OCI-LY3 (cell line): ENCODE measurements at regions not wholly inside any gene's neighbourhood (a gene's known extent, or its start where the extent isn't known, plus 50 kb on each side); places are given as distances from the start of the nearest gene placed in this dataset.

ENCODE experiments used
- H2AFZ ChIP-seq: fragments of 200-600, 300-600 bp; shearing (Covaris generic); 2 replicates; pipeline ENCODE4 v1.6.0; 2014; ENCODE audit warnings: antibody characterized with exemption, low read depth, low read length
- H3K27ac ChIP-seq: fragments of 200-600, 300-600 bp; sonication (generic); 2 replicates; pipeline ENCODE4 v1.5.1; 2014; ENCODE audit warnings: mild to moderate bottlenecking, low read length, moderate library complexity, mixed read lengths
- H3K27me3 ChIP-seq: fragments of 200-600, 300-600 bp; sonication (generic); 2 replicates; pipeline ENCODE4 v1.6.1; 2014; ENCODE audit warnings: low read depth, low read length, mixed read lengths
- H3K36me3 ChIP-seq: fragments of 200-600, 300-600 bp; sonication (generic); replicated peaks from 2 replicates; pipeline ENCODE3; 2014; ENCODE audit warnings: low read depth, low read length, mixed read lengths
- H3K4me1 ChIP-seq: fragments of 300-600, 200-600 bp; sonication (generic); 2 replicates; pipeline ENCODE4 v1.6.1; 2014; ENCODE audit warnings: low read length, mixed read lengths
- H3K4me2 ChIP-seq: fragments of 200-600, 300-600 bp; sonication (generic); 2 replicates; pipeline ENCODE4 v1.6.1; 2014; ENCODE audit warnings: low read length, mixed read lengths
- H3K4me3 ChIP-seq: fragments of 300-600, 200-600 bp; sonication (generic); 2 replicates; pipeline ENCODE4 v1.5.1; 2014; ENCODE audit warnings: antibody characterized with exemption, mild to moderate bottlenecking, low read length, moderate library complexity
- H3K79me2 ChIP-seq: fragments of 300-600, 200-600 bp; shearing (Covaris generic); 2 replicates; pipeline ENCODE4 v1.6.1; 2014; ENCODE audit warnings: mild to moderate bottlenecking, low read length, mixed read lengths
- H3K9ac ChIP-seq: fragments of 300-600, 200-600 bp; shearing (Covaris generic); 2 replicates; pipeline ENCODE4 v1.6.0; 2014; ENCODE audit warnings: mild to moderate bottlenecking, low read length, moderate library complexity
- H3K9me3 ChIP-seq: fragments of 200-600, 300-600 bp; shearing (Covaris generic); 2 replicates; pipeline ENCODE4 v1.6.1; 2014; ENCODE audit warnings: low read length, mixed read lengths; ENCODE audit not compliant: insufficient read depth
- H4K20me1 ChIP-seq: fragments of 200-600, 300-600 bp; sonication (generic); 2 replicates; pipeline ENCODE4 v1.6.1; 2016; ENCODE audit warnings: low read length, mixed read lengths; ENCODE audit not compliant: insufficient read depth
- EZH2phosphoT487 ChIP-seq: fragments of 200-600 bp; shearing (Covaris generic); IDR thresholded peaks from 2 replicates; pipeline ENCODE4 v1.6.1; 2018; ENCODE audit warnings: antibody characterized with exemption, mixed run types, low read depth
- TF ChIP-seq, protein P1 (sequence below): fragments of 200-600, 300-600 bp; sonication (generic); IDR thresholded peaks from 2 replicates; pipeline ENCODE4 v1.5.1; 2014; ENCODE audit warnings: antibody characterized with exemption, low read length, low read depth

- Histone ChIP-seq H2AFZ (no peak overlapping the region), H3K4me3 (no peak overlapping the region), H3K9me3 (no peaks in the 10 kb centered on the region), H3K79me2 (no peaks in the 10 kb centered on the region), H4K20me1 (no peaks in the 10 kb centered on the region), H3K4me1 (peaks cover 25% of the 10 kb centered on the region), H3K36me3 (peaks cover 2% of the 10 kb centered on the region), H3K9ac (no peak overlapping the region), H3K4me2 (no peak overlapping the region), H3K27ac (no peak overlapping the region), H3K27me3 (no peaks in the 10 kb centered on the region)
- TF ChIP-seq, protein P1, sequence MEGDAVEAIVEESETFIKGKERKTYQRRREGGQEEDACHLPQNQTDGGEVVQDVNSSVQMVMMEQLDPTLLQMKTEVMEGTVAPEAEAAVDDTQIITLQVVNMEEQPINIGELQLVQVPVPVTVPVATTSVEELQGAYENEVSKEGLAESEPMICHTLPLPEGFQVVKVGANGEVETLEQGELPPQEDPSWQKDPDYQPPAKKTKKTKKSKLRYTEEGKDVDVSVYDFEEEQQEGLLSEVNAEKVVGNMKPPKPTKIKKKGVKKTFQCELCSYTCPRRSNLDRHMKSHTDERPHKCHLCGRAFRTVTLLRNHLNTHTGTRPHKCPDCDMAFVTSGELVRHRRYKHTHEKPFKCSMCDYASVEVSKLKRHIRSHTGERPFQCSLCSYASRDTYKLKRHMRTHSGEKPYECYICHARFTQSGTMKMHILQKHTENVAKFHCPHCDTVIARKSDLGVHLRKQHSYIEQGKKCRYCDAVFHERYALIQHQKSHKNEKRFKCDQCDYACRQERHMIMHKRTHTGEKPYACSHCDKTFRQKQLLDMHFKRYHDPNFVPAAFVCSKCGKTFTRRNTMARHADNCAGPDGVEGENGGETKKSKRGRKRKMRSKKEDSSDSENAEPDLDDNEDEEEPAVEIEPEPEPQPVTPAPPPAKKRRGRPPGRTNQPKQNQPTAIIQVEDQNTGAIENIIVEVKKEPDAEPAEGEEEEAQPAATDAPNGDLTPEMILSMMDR = no peak
- no peak for TF ChIP-seq EZH2phosphoT487
Measured at GRCh38 chr10:6305401-6306321, 102.9 kb downstream of the PFKFB3 start.

GRCh38 chr10:6306917-6307316 is 104.2 kb downstream of the PFKFB3 start:
- H3K9ac ChIP-seq = no peak overlapping the region
- H3K79me2 ChIP-seq = no peaks in the 10 kb centered on the region
- H3K4me2 ChIP-seq = no peak overlapping the region
- no peaks in the 10 kb centered on the region for H4K20me1 ChIP-seq
- H3K27ac ChIP-seq = no peak overlapping the region
- peaks cover 2% of the 10 kb centered on the region for H3K36me3 ChIP-seq
- no peaks in the 10 kb centered on the region for H3K9me3 ChIP-seq
- H3K4me3 ChIP-seq = no peak overlapping the region
- H2AFZ ChIP-seq = no peak overlapping the region
- TF ChIP-seq EZH2phosphoT487 = no peak
- TF ChIP-seq, protein P1 = no peak
- 0 out of 2 replicates have a peak, but pooled peaks cover 3% of the 10 kb centered on the region for H3K27me3 ChIP-seq
- peaks cover 22% of the 10 kb centered on the region for H3K4me1 ChIP-seq

DNA sequence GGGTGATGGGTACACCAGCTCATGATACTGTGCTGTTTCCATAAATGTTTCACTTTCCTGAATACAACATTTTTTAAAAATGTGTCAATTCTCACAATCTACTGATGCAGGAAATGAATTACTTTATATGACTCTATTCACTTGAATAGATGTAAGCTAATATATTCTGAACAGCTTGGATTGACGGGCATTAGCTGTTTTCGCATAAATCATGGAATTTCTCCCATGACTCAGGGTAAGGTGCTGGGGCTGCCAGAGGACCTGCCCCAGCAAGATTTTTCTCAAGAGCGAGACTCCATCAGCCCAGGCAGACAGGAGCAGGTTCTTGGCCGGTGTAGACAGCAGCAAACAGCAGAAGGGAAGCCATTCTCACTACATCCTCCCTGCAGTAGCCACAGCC is 107.1 kb downstream of the PFKFB3 start:
- TF ChIP-seq, protein P1 = no peak
- TF ChIP-seq EZH2phosphoT487 = no peak
- no peak overlapping the region for H3K4me2 ChIP-seq
- H3K36me3 ChIP-seq = peaks cover 2% of the 10 kb centered on the region
- no peaks in the 10 kb centered on the region for H3K79me2 ChIP-seq
- H3K27me3 ChIP-seq = peaks cover 29% of the 10 kb centered on the region
- no peak overlapping the region for H3K27ac ChIP-seq
- H3K9ac ChIP-seq = no peak overlapping the region
- no peaks in the 10 kb centered on the region for H4K20me1 ChIP-seq
- H2AFZ ChIP-seq = no peak overlapping the region
- no peaks in the 10 kb centered on the region for H3K9me3 ChIP-seq
- H3K4me3 ChIP-seq = no peak overlapping the region
- H3K4me1 ChIP-seq = peaks cover 24% of the 10 kb centered on the region

DNA sequence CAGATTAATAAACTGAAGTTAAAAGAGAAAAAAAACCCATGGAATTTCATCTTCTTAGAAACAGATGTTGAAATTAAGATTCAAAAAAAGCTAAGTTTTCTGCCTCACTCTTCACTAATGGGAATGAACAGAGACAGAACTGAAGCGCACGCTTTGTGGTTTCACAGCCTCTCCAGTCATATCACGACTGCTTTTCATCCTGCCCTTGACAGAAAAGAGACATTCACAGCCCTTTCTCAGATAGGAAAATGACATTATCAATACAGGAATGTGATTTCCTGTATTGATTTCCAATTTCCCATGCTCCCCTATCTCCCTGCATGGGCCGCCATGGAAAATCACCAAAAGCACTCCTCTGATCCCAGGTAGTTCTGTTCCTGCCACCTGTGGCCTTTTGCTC is 108.2 kb downstream of the PFKFB3 start:
- Histone ChIP-seq H3K36me3 (peaks cover 2% of the 10 kb centered on the region), H3K27me3 (peaks cover 33% of the 10 kb centered on the region), H4K20me1 (no peaks in the 10 kb centered on the region), H3K79me2 (no peaks in the 10 kb centered on the region), H3K9ac (no peak overlapping the region), H2AFZ (no peak overlapping the region), H3K4me2 (no peak overlapping the region), H3K4me1 (peaks cover 17% of the 10 kb centered on the region), H3K9me3 (no peaks in the 10 kb centered on the region), H3K4me3 (no peak overlapping the region), H3K27ac (no peak overlapping the region)
- TF ChIP-seq, protein P1 = no peak
- no peak for TF ChIP-seq EZH2phosphoT487
